GF-D8 (cell line): ENCODE measurements at regions not wholly inside any gene's neighbourhood (a gene's known extent, or its start where the extent isn't known, plus 50 kb on each side); places are given as distances from the start of the nearest gene placed in this dataset.

ENCODE experiments used
- DNase-seq: peaks from one replicate; lab custom pipeline; 2025; lab: John Stamatoyannopoulos, UW

- DNase-seq, result peak; percentile 67
Observed at GRCh38 chr7:140242057-140243031, 65.6 kb upstream of the KDM7A start.

DNA sequence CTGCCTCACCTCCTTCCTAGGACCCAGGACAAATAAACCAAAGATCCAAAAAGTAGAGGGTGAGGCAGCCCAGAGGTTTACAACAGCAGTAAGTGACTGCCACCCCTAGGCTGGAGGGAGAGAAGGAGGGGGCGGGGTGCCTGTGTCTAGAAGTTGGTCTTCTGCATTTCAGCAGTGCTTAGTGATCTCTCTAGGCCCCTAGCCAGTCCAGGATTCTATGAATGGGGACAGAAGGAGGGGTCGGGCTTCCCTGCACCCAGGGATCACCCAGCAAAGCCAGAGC, 62.8 kb upstream of the KDM7A start:
- no peak for DNase-seq

DNA sequence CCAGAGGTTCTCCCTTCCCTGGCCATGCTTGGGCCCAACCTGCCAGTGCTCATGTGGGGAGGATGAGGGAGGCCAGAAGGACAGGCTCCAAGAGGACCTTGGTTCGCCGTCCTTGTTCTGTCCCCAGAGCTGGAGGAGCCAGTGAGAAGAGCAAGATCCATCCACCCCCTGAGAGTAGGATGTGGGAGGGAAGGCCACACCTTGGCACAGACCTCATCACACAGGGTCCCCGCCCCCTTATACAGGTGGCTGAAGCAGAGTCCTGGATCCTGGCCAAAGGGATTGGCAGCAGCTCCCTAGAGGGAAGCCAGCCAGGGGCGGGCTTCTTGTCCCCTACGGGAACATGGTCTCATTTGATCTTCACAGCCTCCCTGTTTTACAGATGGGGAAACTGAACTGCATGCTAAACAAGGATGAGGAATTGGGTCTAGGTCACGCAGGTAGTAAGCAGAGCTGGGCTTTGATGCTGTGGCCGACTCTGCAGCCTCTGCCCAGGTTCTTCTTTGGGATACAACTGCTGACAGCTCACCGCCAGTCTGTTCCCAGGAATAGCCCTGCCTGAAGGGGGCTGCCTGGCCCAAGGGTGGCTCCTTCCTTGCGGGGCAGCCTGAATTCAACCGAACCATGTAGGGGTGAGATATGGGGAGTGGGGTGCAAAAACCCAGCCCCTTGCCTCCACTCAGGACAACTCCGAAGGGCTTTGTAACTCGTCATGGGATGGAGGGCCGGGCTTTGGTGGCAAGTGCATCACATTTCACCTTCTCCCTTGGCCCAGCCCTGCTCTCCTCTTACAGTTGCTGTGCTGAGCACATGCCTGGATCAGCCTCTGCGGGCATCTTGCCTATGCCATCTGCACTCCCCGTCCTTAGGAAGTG, 62.2 kb upstream of the KDM7A start:
- DNase-seq, result no peak

- no peak for DNase-seq
Observed at GRCh38 chr7:140237390-140237789, 60.6 kb upstream of the KDM7A start.

DNA sequence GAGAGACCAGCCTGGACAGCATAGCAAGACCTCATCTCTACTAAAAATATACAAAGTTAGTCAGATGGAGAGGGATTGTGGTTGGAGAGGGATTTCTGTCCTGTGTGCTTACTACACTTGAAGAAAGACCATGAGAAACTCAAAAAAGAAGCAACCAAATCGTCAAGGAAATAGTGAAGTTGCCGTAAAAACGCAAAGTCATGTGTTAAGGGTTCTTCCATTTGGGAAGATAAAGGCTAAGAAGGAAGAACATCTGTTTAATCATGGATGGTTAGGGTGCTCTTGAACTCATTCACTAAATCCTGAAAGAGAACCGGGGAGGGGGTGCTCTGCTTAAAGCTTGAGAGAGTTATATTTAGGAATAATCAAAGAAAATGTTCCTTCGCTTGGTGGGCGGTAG, 59.8 kb upstream of the KDM7A start:
- no peak for DNase-seq

GRCh38 chr7:140235114-140235513, 58.3 kb upstream of the KDM7A start:
- no peak for DNase-seq

- no peak for DNase-seq
Observed at GRCh38 chr7:140232957-140233917, 56.5 kb upstream of the KDM7A start.

- no peak for DNase-seq
Observed at GRCh38 chr7:140231771-140232491, 55.1 kb upstream of the KDM7A start.

DNA sequence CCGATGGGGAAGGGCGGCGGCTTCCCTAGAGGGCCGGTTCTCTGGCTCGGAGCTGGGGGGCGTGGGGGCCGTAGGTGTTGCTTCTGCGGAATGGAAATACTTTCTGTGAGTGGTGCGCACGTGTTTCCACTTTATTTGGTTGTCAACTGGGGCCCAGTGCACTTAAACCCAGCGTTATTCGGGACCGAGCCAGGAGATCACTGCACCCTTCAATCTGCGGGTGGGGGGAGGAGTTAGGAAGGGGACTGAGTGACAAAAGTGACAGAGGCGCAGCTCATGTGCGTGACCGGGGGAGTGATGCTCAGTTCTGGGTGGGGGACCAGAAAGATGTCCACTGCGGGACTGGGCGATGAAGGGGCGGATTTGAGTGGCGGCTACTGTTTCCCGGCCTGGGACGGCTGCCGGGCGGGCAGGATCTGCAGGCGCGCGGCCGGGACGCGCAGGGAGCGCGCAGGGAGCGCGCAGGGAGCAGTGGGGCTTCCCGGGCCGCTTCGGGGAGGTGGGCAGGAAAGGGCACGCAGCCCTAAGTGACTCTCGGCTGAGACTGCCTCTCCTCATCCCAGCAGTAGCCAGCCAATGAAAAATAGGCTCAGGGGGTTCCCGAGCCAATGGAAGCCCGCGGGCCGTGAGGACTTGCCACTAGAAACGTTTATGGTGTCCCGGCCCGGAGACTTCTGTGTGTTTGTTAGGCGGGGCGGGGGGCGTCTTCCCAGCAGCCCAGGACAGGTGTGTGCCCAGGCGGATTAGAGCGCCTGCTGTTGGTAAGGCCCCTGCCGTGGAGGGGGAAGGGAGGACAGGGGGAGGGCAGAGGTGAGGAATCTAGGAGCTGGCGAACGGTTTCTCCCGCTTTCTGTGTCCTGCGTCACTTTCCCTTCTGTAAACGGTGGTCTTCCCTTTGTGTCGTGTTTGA, 54.3 kb upstream of the KDM7A start:
- DNase-seq, result no peak

DNA sequence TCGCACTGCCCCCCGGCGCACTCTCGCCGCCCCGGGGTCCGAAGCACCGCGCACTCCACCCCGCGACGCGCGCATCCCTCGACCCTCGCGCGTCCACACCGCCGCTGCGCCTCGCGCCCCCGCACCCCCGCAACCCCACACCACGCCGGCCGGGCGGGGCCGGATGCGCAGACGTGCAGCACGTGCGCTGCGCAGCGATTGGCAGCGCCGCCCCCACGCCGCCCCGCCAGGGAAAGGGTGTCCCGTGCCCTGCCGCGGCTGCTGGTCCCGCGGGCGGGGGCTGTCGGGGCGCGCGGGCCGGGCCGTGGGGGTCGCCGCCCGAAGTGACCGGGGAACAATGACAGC, 53.7 kb upstream of the KDM7A start:
- DNase-seq, result no peak

GRCh38 chr7:140229591-140230515, 53.1 kb upstream of the KDM7A start:
- no peak for DNase-seq

GRCh38 chr7:140229101-140229525, 52.3 kb upstream of the KDM7A start:
- DNase-seq, result no peak
